ENCODE measurements at regions not wholly inside any gene's neighbourhood (a gene's known extent, or its start where the extent isn't known, plus 50 kb on each side); places are given as distances from the start of the nearest gene placed in this dataset.
A peak's percentile ranks its signal among the peaks of the same experiment; 100 is the strongest.

DNA sequence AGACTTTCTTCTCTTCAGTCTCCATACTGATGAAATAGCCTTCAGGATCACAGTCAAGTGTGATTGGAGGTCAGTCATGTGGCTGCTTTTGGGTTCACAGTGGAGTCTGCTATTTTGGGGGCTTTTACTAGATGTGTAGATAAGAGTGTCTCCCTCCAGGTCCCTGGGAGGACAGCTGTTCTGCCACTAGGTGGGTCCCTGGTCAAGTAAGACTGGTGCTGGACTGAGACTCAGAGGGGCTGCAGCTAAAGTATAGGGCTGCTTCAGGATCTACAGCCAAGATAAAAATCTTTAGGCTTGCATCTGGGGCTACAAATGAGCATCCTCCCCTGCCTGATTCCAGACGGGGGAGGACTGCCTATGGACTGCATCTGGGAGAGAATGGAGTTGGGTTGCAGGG is 200.7 kb upstream of the ANKRD50 start:
- Histone ChIP-seq H3K4me1 (peaks cover 0 to 21% (median 0%) of the 10 kb centered on the region in 3 donors), H3K36me3 (no peaks in the 10 kb centered on the region), H3K27ac (no peak overlapping the region), H3K4me3 (no peak overlapping the region), H3K27me3 (no peaks in the 10 kb centered on the region), H3K9me3 (peaks cover 0 to 12% (median 0%) of the 10 kb centered on the region in 3 donors)
- TF ChIP-seq POLR2A (IDR thresholded peaks at IDR 0.05): no peak
- TF ChIP-seq, protein P1, sequence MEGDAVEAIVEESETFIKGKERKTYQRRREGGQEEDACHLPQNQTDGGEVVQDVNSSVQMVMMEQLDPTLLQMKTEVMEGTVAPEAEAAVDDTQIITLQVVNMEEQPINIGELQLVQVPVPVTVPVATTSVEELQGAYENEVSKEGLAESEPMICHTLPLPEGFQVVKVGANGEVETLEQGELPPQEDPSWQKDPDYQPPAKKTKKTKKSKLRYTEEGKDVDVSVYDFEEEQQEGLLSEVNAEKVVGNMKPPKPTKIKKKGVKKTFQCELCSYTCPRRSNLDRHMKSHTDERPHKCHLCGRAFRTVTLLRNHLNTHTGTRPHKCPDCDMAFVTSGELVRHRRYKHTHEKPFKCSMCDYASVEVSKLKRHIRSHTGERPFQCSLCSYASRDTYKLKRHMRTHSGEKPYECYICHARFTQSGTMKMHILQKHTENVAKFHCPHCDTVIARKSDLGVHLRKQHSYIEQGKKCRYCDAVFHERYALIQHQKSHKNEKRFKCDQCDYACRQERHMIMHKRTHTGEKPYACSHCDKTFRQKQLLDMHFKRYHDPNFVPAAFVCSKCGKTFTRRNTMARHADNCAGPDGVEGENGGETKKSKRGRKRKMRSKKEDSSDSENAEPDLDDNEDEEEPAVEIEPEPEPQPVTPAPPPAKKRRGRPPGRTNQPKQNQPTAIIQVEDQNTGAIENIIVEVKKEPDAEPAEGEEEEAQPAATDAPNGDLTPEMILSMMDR (IDR thresholded peaks at IDR 0.05): no peak
- 83 to 100% methylated on average over 1 of the region's 1 CpG for WGBS, 2 donors
- intact Hi-C loops (cut with DNase I): no loop called here
- no peak for DNase-seq

DNA sequence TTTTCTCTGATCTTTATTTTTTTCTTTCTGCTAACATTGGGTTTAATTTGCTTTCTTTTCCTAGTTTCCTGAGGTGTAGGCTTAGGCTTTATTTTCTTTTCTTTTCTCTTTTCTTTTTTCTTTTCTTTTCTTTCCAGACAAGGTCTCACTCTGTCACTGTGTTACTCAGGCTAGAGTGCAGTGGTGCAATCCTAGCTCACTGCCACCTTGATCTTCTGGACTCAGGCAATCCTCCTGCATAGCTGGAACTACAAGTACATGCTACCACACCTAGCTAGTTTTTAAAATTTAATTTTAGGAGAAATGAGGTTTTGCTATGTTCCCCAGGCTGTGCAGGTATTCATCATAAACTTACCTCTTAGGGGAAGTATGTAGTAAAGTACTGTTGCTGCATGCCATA is 197.8 kb upstream of the ANKRD50 start:
- Histone ChIP-seq H3K27me3 (no peaks in the 10 kb centered on the region), H3K4me3 (no peak overlapping the region), H3K4me1 (peaks cover 0 to 21% (median 0%) of the 10 kb centered on the region in 3 donors), H3K9me3 (peaks cover 0 to 12% (median 0%) of the 10 kb centered on the region in 3 donors), H3K27ac (no peak overlapping the region), H3K36me3 (no peaks in the 10 kb centered on the region)
- TF ChIP-seq POLR2A (IDR thresholded peaks at IDR 0.05): no peak
- TF ChIP-seq, protein P1 (IDR thresholded peaks at IDR 0.05): no peak
- intact Hi-C loops (cut with DNase I): no loop called here
- DNase-seq: no peak

DNA sequence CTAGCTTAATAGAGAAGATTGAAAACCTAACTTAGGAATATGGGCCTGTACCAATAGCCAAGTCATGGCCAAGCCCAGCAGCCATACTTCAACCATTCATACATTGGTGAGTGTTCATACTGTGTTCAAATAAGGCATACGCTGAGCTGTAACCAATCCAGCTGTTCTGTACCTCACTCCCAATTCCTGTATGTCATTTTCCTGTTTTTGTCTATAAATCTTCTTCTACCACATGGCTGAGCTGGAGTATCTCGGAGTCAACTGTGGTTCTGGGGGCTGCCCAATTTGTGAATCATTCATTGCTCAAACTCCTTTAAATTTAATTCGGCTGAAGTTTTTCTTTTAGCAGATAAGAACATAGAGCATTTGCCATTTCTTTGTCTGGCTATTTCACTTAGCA is 195.3 kb upstream of the ANKRD50 start:
- H3K27ac ChIP-seq: no peak overlapping the region
- peaks cover 5 to 42% (median 13%) of the 10 kb centered on the region in 3 donors for H3K4me1 ChIP-seq
- no peaks in the 10 kb centered on the region for H3K36me3 ChIP-seq
- intact Hi-C loops (cut with DNase I): no loop called here
- no peaks in the 10 kb centered on the region for H3K27me3 ChIP-seq
- H3K4me3 ChIP-seq: no peak overlapping the region
- TF ChIP-seq, protein P1 (IDR thresholded peaks at IDR 0.05): no peak
- no peak for TF ChIP-seq POLR2A (IDR thresholded peaks at IDR 0.05)
- no peak for DNase-seq
- H3K9me3 ChIP-seq: peaks cover 0 to 10% (median 0%) of the 10 kb centered on the region in 3 donors
- WGBS, 2 donors: 75 to 81% methylated on average over 3 of the region's 3 CpGs

DNA sequence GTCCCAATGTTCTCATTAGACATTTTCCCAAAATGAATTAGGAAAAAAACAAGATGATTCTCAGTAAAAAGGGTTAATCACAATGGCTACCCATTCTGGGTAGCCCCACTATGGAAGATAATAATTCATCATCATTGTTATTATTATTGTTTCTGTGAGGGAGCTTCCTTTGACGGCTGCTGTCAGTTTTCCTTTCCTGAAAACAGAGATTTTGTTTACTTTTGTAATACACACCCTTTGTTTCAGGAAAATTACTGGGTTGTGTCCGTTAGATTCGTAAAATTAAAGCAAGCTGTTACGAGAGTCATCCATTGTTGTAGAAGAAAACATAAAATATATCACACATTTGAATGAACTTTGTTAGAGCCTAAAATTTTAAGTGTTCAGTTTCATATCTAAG is 192.9 kb upstream of the ANKRD50 start:
- intact Hi-C loops (cut with DNase I): no loop called here
- no peaks in the 10 kb centered on the region for H3K36me3 ChIP-seq
- DNase-seq: no peak
- peaks cover 5 to 39% (median 13%) of the 10 kb centered on the region in 3 donors for H3K4me1 ChIP-seq
- H3K9me3 ChIP-seq: no peaks in the 10 kb centered on the region
- H3K4me3 ChIP-seq: no peak overlapping the region
- H3K27me3 ChIP-seq: no peaks in the 10 kb centered on the region
- WGBS, 2 donors: 55 to 57% methylated on average over 4 of the region's 4 CpGs
- H3K27ac ChIP-seq: peak overlapping the region in 1 of 4 donors; percentile 3
- TF ChIP-seq POLR2A (IDR thresholded peaks at IDR 0.05): no peak
- TF ChIP-seq, protein P1 (IDR thresholded peaks at IDR 0.05): no peak

DNA sequence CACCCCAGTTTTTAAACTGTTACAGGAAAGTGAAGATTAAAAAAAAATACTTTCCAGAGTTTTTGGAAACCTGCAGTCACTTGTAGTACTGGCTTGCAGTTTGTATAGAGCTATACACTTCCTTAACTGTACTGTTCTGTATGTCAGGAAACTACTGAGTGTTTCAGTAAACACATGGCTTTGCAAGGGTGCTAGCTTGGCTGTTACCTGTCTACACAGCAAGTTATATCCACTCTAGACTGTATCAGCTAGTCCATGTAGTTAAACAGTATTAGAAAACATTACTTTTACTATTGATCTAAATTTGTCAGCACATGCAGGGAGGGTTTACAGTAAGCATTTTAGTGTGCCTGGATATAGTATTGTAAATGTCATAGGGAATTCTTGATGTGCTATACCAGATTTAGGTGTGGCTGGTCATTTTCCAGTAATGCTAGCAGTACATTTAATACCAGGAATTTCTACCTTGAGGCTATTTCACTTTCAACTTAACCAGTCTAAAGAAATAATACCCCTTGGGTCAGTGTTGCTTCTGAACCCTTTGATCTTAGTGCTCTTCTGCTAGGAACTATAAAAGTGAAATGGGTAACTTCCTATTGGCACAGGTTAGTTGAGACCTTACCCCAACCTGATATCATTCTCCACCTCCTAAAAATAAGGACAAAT is 192.3 kb upstream of the ANKRD50 start:
- no peak for DNase-seq
- Histone ChIP-seq H3K4me3 (no peak overlapping the region), H3K9me3 (no peaks in the 10 kb centered on the region), H3K27ac (peak overlapping the region; percentile 3 to 37 (median 22)), H3K4me1 (peaks cover 5 to 40% (median 13%) of the 10 kb centered on the region in 3 donors), H3K36me3 (no peaks in the 10 kb centered on the region), H3K27me3 (no peaks in the 10 kb centered on the region)
- intact Hi-C loops (cut with DNase I): no loop called here
- TF ChIP-seq, protein P1 (IDR thresholded peaks at IDR 0.05): no peak
- TF ChIP-seq POLR2A (IDR thresholded peaks at IDR 0.05): no peak

All from esophagus squamous epithelium (tissue), 5 donors.